C1 segment of cervical spinal cord (tissue), 14 donors: ENCODE measurements at regions not wholly inside any gene's neighbourhood (a gene's known extent, or its start where the extent isn't known, plus 50 kb on each side); places are given as distances from the start of the nearest gene placed in this dataset.

Experiments
- DNase-seq, 14 donors: peaks; one replicate each; lab custom pipeline; 2025; lab: John Stamatoyannopoulos, UW

- no peak for DNase-seq
These were observed 92.5 kb upstream of the MYL2 start for GRCh38 chr12:111012918-111013317.

GRCh38 chr12:111011999-111012600 lies 91.7 kb upstream of the MYL2 start:
- DNase-seq: no peak

GRCh38 chr12:111010916-111011657 lies 90.7 kb upstream of the MYL2 start:
- DNase-seq: no peak

- no peak for DNase-seq
These were observed 89.7 kb upstream of the MYL2 start for GRCh38 chr12:111010061-111010460.

- no peak for DNase-seq
These were observed 86.2 kb upstream of the MYL2 start for GRCh38 chr12:111006621-111007020.

GRCh38 chr12:110998971-110999370 lies 78.6 kb upstream of the MYL2 start:
- peak in 1 of 14 donors; percentile 1 for DNase-seq

- DNase-seq: no peak
These were observed 77.8 kb upstream of the MYL2 start for GRCh38 chr12:110998165-110998564.

GRCh38 chr12:110996415-110996814 lies 76.0 kb upstream of the MYL2 start:
- DNase-seq: no peak

DNA sequence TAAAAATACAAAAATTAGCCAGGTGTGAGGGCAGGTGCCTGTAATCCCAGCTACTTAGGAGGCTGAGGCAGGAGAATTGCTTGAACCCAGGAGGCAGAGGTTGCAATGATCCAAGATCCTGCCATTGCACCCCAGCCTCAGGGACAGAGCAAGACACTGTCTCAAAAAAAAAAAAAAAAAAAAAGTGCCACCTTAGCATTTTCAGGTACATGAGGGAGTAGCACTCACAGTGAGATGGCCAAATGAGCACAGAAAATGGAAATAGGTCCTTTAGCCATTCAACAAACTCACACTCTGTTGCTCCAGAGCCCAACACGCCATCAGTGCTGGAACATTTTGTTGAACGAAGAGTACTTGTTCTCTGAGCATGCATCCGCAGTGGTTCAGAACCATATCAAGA lies 75.2 kb upstream of the MYL2 start:
- no peak for DNase-seq

DNA sequence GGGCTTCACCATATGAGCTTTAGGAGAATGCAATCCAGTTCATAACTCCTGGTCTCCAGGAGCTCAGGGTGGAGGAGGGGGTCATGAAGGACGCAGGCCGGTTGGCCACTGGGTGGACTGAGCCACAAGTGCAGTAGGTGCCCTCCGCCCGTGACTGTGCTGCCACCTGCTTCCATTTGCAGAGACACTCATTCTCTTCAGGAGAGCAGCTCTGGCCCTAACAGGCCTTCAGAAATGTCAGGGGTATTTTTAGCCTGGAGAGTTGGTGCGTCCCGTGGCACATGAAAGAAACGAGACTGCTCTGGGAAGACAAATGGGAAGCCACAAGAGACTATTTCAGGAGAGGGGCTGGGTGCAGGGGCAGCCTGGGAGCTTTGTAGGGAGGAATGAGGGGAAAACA lies 74.6 kb upstream of the MYL2 start:
- DNase-seq: no peak

- no peak for DNase-seq
These were observed 73.1 kb upstream of the MYL2 start for GRCh38 chr12:110993434-110993833.

GRCh38 chr12:110992909-110993308 lies 72.5 kb upstream of the MYL2 start:
- no peak for DNase-seq

DNA sequence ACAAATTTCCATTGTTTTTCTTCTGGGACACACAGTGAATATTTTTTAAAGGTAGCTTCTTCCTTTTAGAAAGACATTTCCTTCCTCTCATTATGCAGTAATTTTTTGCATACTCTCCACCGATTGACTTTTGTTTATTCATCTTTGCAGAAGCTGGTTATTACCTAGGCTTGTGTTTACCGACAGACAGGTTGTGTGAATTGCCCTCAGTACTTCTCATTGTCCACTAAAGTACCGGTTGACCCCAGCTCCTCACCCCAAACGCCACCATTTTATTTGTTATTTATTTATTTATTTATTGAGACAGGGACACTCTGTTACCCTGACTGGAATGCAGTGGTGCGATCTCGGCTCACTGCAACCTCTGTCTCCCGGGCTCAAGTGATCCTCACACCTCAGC lies 63.4 kb upstream of the MYL2 start:
- DNase-seq: no peak

DNA sequence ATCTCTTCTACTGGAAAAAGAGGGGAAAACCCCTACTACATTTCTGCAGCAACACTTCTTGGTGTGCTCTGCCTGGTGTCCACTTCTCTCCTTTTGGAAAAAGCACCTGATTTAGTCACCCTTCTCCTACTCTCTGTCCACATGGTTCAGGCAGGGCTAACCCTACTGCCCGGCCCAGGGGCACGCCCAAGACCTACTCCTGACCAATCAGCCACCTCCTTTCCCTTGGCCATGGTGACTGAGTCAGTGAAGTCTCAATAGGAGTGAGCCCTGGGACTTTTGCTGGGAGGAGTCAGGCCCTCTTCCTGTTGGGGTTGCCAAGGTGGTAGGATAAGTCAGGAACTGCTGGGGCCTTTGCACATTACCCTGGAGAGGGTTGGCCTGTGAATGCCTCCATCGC lies 52.5 kb upstream of the MYL2 start:
- DNase-seq: no peak

GRCh38 chr12:110971936-110972335 lies 51.6 kb upstream of the MYL2 start:
- DNase-seq: no peak

DNA sequence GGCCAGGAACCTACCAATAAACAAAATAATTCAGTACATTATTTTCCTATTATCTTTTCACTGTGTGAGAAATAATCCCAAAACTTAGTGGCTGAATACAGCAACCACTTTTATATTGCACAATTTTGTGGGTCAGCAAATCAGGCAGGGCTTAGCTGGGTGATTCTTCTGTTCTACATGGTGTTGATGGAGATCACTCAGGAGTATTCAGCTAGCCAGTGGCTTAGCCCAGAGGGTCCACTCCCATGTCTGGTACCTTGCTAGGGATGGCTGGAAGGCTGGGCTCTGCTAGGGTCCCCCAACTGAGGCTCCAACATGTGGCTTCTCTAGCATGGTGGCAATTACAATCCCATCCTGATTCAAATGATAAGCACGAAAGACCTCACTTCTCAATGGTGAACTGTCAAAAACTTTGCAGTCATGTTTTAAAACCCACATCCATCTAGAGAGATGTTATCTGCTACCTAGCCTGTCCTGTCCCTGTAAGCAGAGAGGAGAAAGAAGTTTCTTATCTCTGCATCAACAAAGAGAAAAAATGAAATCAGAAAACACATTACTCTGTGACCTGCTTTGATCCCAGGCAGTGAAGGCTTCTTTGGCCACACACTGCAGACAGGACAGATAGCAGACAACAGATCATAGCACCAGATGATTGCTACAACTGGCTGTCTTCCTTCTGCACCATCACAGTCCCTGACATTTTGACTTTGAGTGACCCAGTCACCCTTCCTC lies 51.0 kb upstream of the MYL2 start:
- no peak for DNase-seq
